ENCODE measurements at regions not wholly inside any gene's neighbourhood (a gene's known extent, or its start where the extent isn't known, plus 50 kb on each side); places are given as distances from the start of the nearest gene placed in this dataset.

- no peak for TF ChIP-seq CTCF (IDR thresholded peaks at IDR 0.05)
- no peak for TF ChIP-seq POLR2A (IDR thresholded peaks at IDR 0.05)
Measured at GRCh38 chr20:62581806-62582205, 60.5 kb upstream of the SLCO4A1 start.

Measured in prostate gland (tissue), 2 donors.